ENCODE measurements at regions not wholly inside any gene's neighbourhood (a gene's known extent, or its start where the extent isn't known, plus 50 kb on each side); places are given as distances from the start of the nearest gene placed in this dataset.

- Histone ChIP-seq H2BK15ac (ENCODE audit: low read length) (no peak overlapping the region), H3K9me3 (replicated peaks in 1 of 2; ENCODE audit: control insufficient read depth in 2 of 2, insufficient read depth in 1 of 2, low read depth in 1 of 2, low read length in 2 of 2) (no peaks in the 10 kb centered on the region), H2AK5ac (ENCODE audit: low read depth, low read length) (no peak overlapping the region), H2BK12ac (ENCODE audit: low read length) (no peak overlapping the region), H3K9ac (ENCODE audit: low read depth, low read length, poor library complexity) (no peak overlapping the region), H2AFZ (ENCODE audit: low read length) (no peak overlapping the region), H3K27ac (replicated peaks; ENCODE audit: low read length) (no peak overlapping the region), H3K4me3 (ENCODE audit: low read length in 2 of 2) (no peak overlapping the region), H4K8ac (ENCODE audit: low read depth, low read length) (no peak overlapping the region), H3K18ac (ENCODE audit: low read length) (no peak overlapping the region), H3K23ac (ENCODE audit: low read depth, low read length, poor library complexity) (no peak overlapping the region), H3K27me3 (ENCODE audit: control insufficient read depth in 3 of 3, insufficient read depth in 3 of 3, low read depth in 1 of 3, low read length in 3 of 3) (no peaks in the 10 kb centered on the region), H3K4me2 (ENCODE audit: insufficient read depth, low read length, poor library complexity, severe bottlenecking) (no peak overlapping the region), H2BK120ac (ENCODE audit: low read depth, low read length) (no peak overlapping the region), H3K4me1 (ENCODE audit: control insufficient read depth in 2 of 2, insufficient read depth in 1 of 2, low read depth in 1 of 2, low read length in 2 of 2) (peaks cover 0 to 3% of the 10 kb centered on the region in 2 donors), H3K79me1 (ENCODE audit: low read depth, low read length) (no peaks in the 10 kb centered on the region), H2BK5ac (ENCODE audit: low read length) (no peak overlapping the region), H4K91ac (ENCODE audit: low read depth, low read length, poor library complexity) (no peak overlapping the region), H3K4ac (ENCODE audit: low read length) (no peak overlapping the region), H3K14ac (ENCODE audit: low read length) (no peak overlapping the region), H3K36me3 (replicated peaks in 1 of 2; ENCODE audit: control insufficient read depth in 2 of 2, insufficient read depth in 2 of 2, low read length in 2 of 2) (no peaks in the 10 kb centered on the region)
- no CpG with 5 or more reads among the region's 4 CpGs for WGBS, 2 donors (ENCODE audit: extremely low coverage in 2 of 2, insufficient read length in 2 of 2, insufficient replicate concordance in 1 of 2)
- DNase-seq (ENCODE audit: low spot score), result no peak
Observed at GRCh38 chr18:4637876-4638275, 182.8 kb upstream of the DLGAP1 start.

- Histone ChIP-seq H3K14ac (ENCODE audit: low read length) (no peak overlapping the region), H2AFZ (ENCODE audit: low read length) (no peak overlapping the region), H2BK5ac (ENCODE audit: low read length) (no peak overlapping the region), H3K23ac (ENCODE audit: low read depth, low read length, poor library complexity) (no peak overlapping the region), H3K4me3 (ENCODE audit: low read length in 2 of 2) (no peak overlapping the region), H3K9ac (ENCODE audit: low read depth, low read length, poor library complexity) (no peak overlapping the region), H3K27me3 (ENCODE audit: control insufficient read depth in 3 of 3, insufficient read depth in 3 of 3, low read depth in 1 of 3, low read length in 3 of 3) (no peaks in the 10 kb centered on the region), H3K27ac (replicated peaks; ENCODE audit: low read length) (no peak overlapping the region), H3K18ac (ENCODE audit: low read length) (no peak overlapping the region), H3K79me1 (ENCODE audit: low read depth, low read length) (no peaks in the 10 kb centered on the region), H4K91ac (ENCODE audit: low read depth, low read length, poor library complexity) (no peak overlapping the region), H2BK15ac (ENCODE audit: low read length) (no peak overlapping the region), H2BK120ac (ENCODE audit: low read depth, low read length) (no peak overlapping the region), H3K4me1 (ENCODE audit: control insufficient read depth in 2 of 2, insufficient read depth in 1 of 2, low read depth in 1 of 2, low read length in 2 of 2) (peaks cover 0 to 3% of the 10 kb centered on the region in 2 donors), H3K4me2 (ENCODE audit: insufficient read depth, low read length, poor library complexity, severe bottlenecking) (no peak overlapping the region), H2AK5ac (ENCODE audit: low read depth, low read length) (no peak overlapping the region), H3K4ac (ENCODE audit: low read length) (no peak overlapping the region), H3K9me3 (replicated peaks in 1 of 2; ENCODE audit: control insufficient read depth in 2 of 2, insufficient read depth in 1 of 2, low read depth in 1 of 2, low read length in 2 of 2) (no peaks in the 10 kb centered on the region), H2BK12ac (ENCODE audit: low read length) (no peak overlapping the region), H4K8ac (ENCODE audit: low read depth, low read length) (no peak overlapping the region), H3K36me3 (replicated peaks in 1 of 2; ENCODE audit: control insufficient read depth in 2 of 2, insufficient read depth in 2 of 2, low read length in 2 of 2) (no peaks in the 10 kb centered on the region)
- no CpG with 5 or more reads among the region's 4 CpGs for WGBS, 2 donors (ENCODE audit: extremely low coverage in 2 of 2, insufficient read length in 2 of 2, insufficient replicate concordance in 1 of 2)
- DNase-seq (ENCODE audit: low spot score), result no peak
Observed at GRCh38 chr18:4636967-4637366, 181.9 kb upstream of the DLGAP1 start.

GRCh38 chr18:4631239-4631638, 176.1 kb upstream of the DLGAP1 start:
- Histone ChIP-seq H3K27ac (replicated peaks; ENCODE audit: low read length) (no peak overlapping the region), H2BK5ac (ENCODE audit: low read length) (no peak overlapping the region), H3K18ac (ENCODE audit: low read length) (no peak overlapping the region), H3K23ac (ENCODE audit: low read depth, low read length, poor library complexity) (no peak overlapping the region), H2BK120ac (ENCODE audit: low read depth, low read length) (no peak overlapping the region), H3K79me1 (ENCODE audit: low read depth, low read length) (no peaks in the 10 kb centered on the region), H3K9me3 (replicated peaks in 1 of 2; ENCODE audit: control insufficient read depth in 2 of 2, insufficient read depth in 1 of 2, low read depth in 1 of 2, low read length in 2 of 2) (no peaks in the 10 kb centered on the region), H3K9ac (ENCODE audit: low read depth, low read length, poor library complexity) (no peak overlapping the region), H4K91ac (ENCODE audit: low read depth, low read length, poor library complexity) (no peak overlapping the region), H2BK12ac (ENCODE audit: low read length) (no peak overlapping the region), H3K36me3 (replicated peaks in 1 of 2; ENCODE audit: control insufficient read depth in 2 of 2, insufficient read depth in 2 of 2, low read length in 2 of 2) (no peaks in the 10 kb centered on the region), H2AFZ (ENCODE audit: low read length) (no peak overlapping the region), H3K27me3 (ENCODE audit: control insufficient read depth in 3 of 3, insufficient read depth in 3 of 3, low read depth in 1 of 3, low read length in 3 of 3) (no peaks in the 10 kb centered on the region), H3K4me1 (ENCODE audit: control insufficient read depth in 2 of 2, insufficient read depth in 1 of 2, low read depth in 1 of 2, low read length in 2 of 2) (no peaks in the 10 kb centered on the region), H4K8ac (ENCODE audit: low read depth, low read length) (no peak overlapping the region), H2BK15ac (ENCODE audit: low read length) (no peak overlapping the region), H3K4ac (ENCODE audit: low read length) (no peak overlapping the region), H3K14ac (ENCODE audit: low read length) (no peak overlapping the region), H3K4me3 (ENCODE audit: low read length in 2 of 2) (no peak overlapping the region), H2AK5ac (ENCODE audit: low read depth, low read length) (no peak overlapping the region), H3K4me2 (ENCODE audit: insufficient read depth, low read length, poor library complexity, severe bottlenecking) (no peak overlapping the region)
- no CpG with 5 or more reads among the region's 6 CpGs for WGBS, 2 donors (ENCODE audit: extremely low coverage in 2 of 2, insufficient read length in 2 of 2, insufficient replicate concordance in 1 of 2)
- DNase-seq (ENCODE audit: low spot score), result no peak

GRCh38 chr18:4605212-4605611, 150.1 kb upstream of the DLGAP1 start:
- Histone ChIP-seq H3K14ac (ENCODE audit: low read length) (no peak overlapping the region), H2BK12ac (ENCODE audit: low read length) (no peak overlapping the region), H3K9me3 (replicated peaks in 1 of 2; ENCODE audit: control insufficient read depth in 2 of 2, insufficient read depth in 1 of 2, low read depth in 1 of 2, low read length in 2 of 2) (no peaks in the 10 kb centered on the region), H3K27me3 (ENCODE audit: control insufficient read depth in 3 of 3, insufficient read depth in 3 of 3, low read depth in 1 of 3, low read length in 3 of 3) (no peaks in the 10 kb centered on the region), H2AFZ (ENCODE audit: low read length) (no peak overlapping the region), H3K4me2 (ENCODE audit: insufficient read depth, low read length, poor library complexity, severe bottlenecking) (no peak overlapping the region), H2BK15ac (ENCODE audit: low read length) (no peak overlapping the region), H4K91ac (ENCODE audit: low read depth, low read length, poor library complexity) (no peak overlapping the region), H2BK5ac (ENCODE audit: low read length) (no peak overlapping the region), H3K9ac (ENCODE audit: low read depth, low read length, poor library complexity) (no peak overlapping the region), H3K36me3 (replicated peaks in 1 of 2; ENCODE audit: control insufficient read depth in 2 of 2, insufficient read depth in 2 of 2, low read length in 2 of 2) (no peaks in the 10 kb centered on the region), H3K4me3 (ENCODE audit: low read length in 2 of 2) (no peak overlapping the region), H3K18ac (ENCODE audit: low read length) (no peak overlapping the region), H3K4me1 (ENCODE audit: control insufficient read depth in 2 of 2, insufficient read depth in 1 of 2, low read depth in 1 of 2, low read length in 2 of 2) (peaks cover 0 to 3% of the 10 kb centered on the region in 2 donors), H3K79me1 (ENCODE audit: low read depth, low read length) (no peaks in the 10 kb centered on the region), H3K4ac (ENCODE audit: low read length) (no peak overlapping the region), H3K27ac (replicated peaks; ENCODE audit: low read length) (no peak overlapping the region), H4K8ac (ENCODE audit: low read depth, low read length) (no peak overlapping the region), H2BK120ac (ENCODE audit: low read depth, low read length) (no peak overlapping the region), H2AK5ac (ENCODE audit: low read depth, low read length) (no peak overlapping the region), H3K23ac (ENCODE audit: low read depth, low read length, poor library complexity) (no peak overlapping the region)
- no CpG with 5 or more reads among the region's 3 CpGs for WGBS, 2 donors (ENCODE audit: extremely low coverage in 2 of 2, insufficient read length in 2 of 2, insufficient replicate concordance in 1 of 2)
- no peak for DNase-seq (ENCODE audit: low spot score)

Data from neuronal stem cell (in vitro differentiated cells).